Upper lobe of right lung (tissue), 1 donor: ENCODE measurements at regions not wholly inside any gene's neighbourhood (a gene's known extent, or its start where the extent isn't known, plus 50 kb on each side); places are given as distances from the start of the nearest gene placed in this dataset.

Experiments used
- ATAC-seq: fragments of 200-7000 bp; cut with Tn5 transposase; one replicate; pipeline ENCODE4 v1.9.1; 2020; ENCODE audit warnings: mild to moderate bottlenecking, moderate library complexity
- DNase-seq: peaks from one replicate; pipeline ENCODE4 v3.0.0-alpha.2; 2020
- H3K27ac ChIP-seq: fragments of 200-600 bp; one replicate; pipeline ENCODE4 v1.8.0; 2022
- H3K27me3 ChIP-seq: fragments of 200-600 bp; one replicate; pipeline ENCODE4 v1.8.0; 2022; ENCODE audit warnings: mild to moderate bottlenecking
- H3K36me3 ChIP-seq: fragments of 200-600 bp; one replicate; pipeline ENCODE4 v1.8.0; 2022
- H3K4me1 ChIP-seq: fragments of 200-600 bp; one replicate; pipeline ENCODE4 v1.8.0; 2022
- H3K4me3 ChIP-seq: fragments of 200-600 bp; one replicate; pipeline ENCODE4 v1.8.0; 2022; ENCODE audit warnings: mild to moderate bottlenecking
- H3K9me3 ChIP-seq: fragments of 200-600 bp; one replicate; pipeline ENCODE4 v1.8.0; 2022
- CTCF ChIP-seq: fragments of 200-600 bp; IDR thresholded peaks from one replicate; pipeline ENCODE4 v1.8.0; 2022; ENCODE audit warnings: antibody characterized with exemption
- intact Hi-C: fragments of 100-400 bp; cut with DNase I; formaldehyde crosslinking; loops from one replicate; pipeline ENCODE4 v1.11.0; 2022
- donor health status: DM: no; HTN: yes; CAD: no; lungs with severe emphysema.

GRCh38 chr3:177529071-177529550, 331.8 kb upstream of the TBL1XR1 start:
- no peak overlapping the region for H3K27ac ChIP-seq
- no peak overlapping the region for H3K4me3 ChIP-seq
- no peaks in the 10 kb centered on the region for H3K27me3 ChIP-seq
- ATAC-seq (no peak), DNase-seq (no peak)
- intact Hi-C loops, result no loop called here
- TF ChIP-seq CTCF, result no peak
- no peaks in the 10 kb centered on the region for H3K36me3 ChIP-seq
- H3K9me3 ChIP-seq, result no peaks in the 10 kb centered on the region
- H3K4me1 ChIP-seq, result peaks cover 12% of the 10 kb centered on the region

- ATAC-seq, result no peak
These were observed 332.5 kb upstream of the TBL1XR1 start for GRCh38 chr3:177529716-177530335.

GRCh38 chr3:177530908-177531307, 333.6 kb upstream of the TBL1XR1 start:
- DNase-seq, result no peak
- Histone ChIP-seq H3K9me3 (no peaks in the 10 kb centered on the region), H3K36me3 (no peaks in the 10 kb centered on the region), H3K27ac (no peak overlapping the region), H3K4me3 (no peak overlapping the region), H3K27me3 (no peaks in the 10 kb centered on the region), H3K4me1 (peaks cover 10% of the 10 kb centered on the region)
- intact Hi-C loops, result no loop called here
- no peak for ATAC-seq
- no peak for TF ChIP-seq CTCF

More at GRCh38 chr3:177529716-177530335, 332.5 kb upstream of the TBL1XR1 start:
- intact Hi-C loops, result no loop called here
- Histone ChIP-seq H3K27me3 (no peaks in the 10 kb centered on the region), H3K4me1 (peaks cover 12% of the 10 kb centered on the region), H3K36me3 (no peaks in the 10 kb centered on the region), H3K9me3 (no peaks in the 10 kb centered on the region), H3K4me3 (no peak overlapping the region), H3K27ac (no peak overlapping the region)
- DNase-seq, result no peak
- no peak for TF ChIP-seq CTCF

GRCh38 chr3:177536873-177537272, 339.6 kb upstream of the TBL1XR1 start:
- TF ChIP-seq CTCF, result no peak
- Histone ChIP-seq H3K4me1 (peaks cover 24% of the 10 kb centered on the region), H3K9me3 (no peaks in the 10 kb centered on the region), H3K27me3 (no peaks in the 10 kb centered on the region), H3K4me3 (no peak overlapping the region), H3K27ac (no peak overlapping the region), H3K36me3 (no peaks in the 10 kb centered on the region)
- DNase-seq (no peak), ATAC-seq (no peak)
- intact Hi-C loops, result no loop called here

- Histone ChIP-seq H3K4me1 (peaks cover 24% of the 10 kb centered on the region), H3K27me3 (no peaks in the 10 kb centered on the region), H3K27ac (no peak overlapping the region), H3K36me3 (no peaks in the 10 kb centered on the region), H3K9me3 (no peaks in the 10 kb centered on the region), H3K4me3 (no peak overlapping the region)
- intact Hi-C loops, result no loop called here
- TF ChIP-seq CTCF, result no peak
- ATAC-seq, result no peak
- DNase-seq, result no peak
These were observed 340.3 kb upstream of the TBL1XR1 start for GRCh38 chr3:177537612-177538011.
